HPDE6-E6E7 (cell line): ENCODE measurements at regions not wholly inside any gene's neighbourhood (a gene's known extent, or its start where the extent isn't known, plus 50 kb on each side); places are given as distances from the start of the nearest gene placed in this dataset.

Source experiments
- DNase-seq: peaks from one replicate; pipeline ENCODE4 v3.0.0; 2011; ENCODE audit warnings: missing footprints; ENCODE audit errors: extremely low spot score

- DNase-seq: no peak
Measured at GRCh38 chr3:124276539-124277143, 284.7 kb upstream of the ROPN1 start.

DNA sequence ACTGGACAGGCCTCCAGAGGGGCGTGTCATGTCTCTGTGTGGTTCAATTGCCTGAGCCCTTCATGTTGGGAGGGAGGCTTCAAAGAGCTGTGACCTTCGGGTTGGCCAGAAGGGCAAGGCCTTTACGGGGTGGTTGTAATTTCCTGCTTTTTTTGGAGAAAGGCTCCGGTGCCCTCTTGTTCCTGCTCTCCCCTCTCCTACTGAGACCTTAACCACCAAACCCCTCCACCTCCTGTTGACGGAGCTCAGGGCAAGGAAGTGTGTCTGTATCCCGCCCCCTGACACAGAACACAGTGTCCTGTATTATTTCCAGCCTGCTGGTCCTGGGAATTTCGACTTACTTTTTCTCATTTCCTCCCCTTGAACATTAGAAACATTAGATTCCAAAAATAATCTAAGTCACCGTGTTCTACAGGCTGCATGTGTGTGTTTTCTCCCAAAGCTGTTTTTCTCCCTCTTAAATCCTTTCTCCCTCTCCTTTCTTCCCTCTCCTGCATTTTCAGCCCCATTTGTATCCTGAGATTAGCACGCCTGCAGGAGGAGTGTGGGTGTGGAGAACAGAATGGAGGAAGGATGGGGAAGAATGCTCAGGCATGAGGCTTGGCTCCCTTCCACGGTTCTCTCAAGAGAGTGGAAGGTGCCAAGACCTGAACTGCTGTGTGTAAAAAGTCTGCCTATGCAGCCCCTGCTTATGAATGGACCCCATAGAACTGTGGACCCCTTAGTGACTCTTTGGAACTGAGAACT is 285.4 kb upstream of the ROPN1 start:
- no peak for DNase-seq

DNA sequence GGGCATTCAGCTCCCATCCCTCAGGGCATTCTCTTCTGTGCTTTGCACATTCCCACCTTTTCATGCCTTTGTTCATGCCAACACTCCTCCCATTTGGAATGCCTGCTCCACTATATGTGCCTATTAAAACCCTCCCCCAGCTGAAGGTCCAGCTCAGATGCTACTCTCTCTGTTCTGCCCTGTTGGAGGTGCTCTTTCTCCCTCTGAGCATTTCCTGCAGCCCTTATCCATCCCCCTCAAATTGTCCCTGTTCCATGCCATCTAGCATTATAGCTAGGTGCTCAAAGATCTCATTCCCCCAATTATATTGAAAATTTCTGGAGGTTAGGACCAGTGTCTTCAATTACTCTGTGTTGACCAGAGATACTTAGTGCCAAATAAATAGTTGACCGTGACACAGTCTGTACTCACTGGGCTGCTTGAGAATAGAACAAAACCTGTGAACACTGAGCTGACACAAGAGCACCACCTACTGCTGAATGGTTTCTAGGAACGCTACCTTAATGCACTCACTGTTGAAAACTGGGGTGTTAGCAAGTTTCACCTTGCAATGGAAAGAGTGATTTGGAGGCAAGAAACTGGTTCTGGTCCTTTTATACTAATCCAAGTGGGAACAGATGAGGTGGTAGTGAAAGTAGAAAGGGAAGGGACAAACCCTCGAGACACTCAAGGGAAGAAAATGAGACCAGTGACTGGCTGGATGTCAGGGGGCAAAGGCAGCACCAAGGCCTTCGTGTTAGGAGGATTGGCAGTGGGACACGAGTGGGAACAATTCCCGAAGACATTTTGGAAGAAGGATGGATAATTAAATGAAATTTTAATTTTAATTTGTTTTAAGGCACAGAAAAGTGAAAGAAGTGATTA is 289.8 kb upstream of the ROPN1 start:
- DNase-seq: peak; percentile 10

GRCh38 chr3:124282751-124283651 is 291.1 kb upstream of the ROPN1 start:
- DNase-seq: no peak

DNA sequence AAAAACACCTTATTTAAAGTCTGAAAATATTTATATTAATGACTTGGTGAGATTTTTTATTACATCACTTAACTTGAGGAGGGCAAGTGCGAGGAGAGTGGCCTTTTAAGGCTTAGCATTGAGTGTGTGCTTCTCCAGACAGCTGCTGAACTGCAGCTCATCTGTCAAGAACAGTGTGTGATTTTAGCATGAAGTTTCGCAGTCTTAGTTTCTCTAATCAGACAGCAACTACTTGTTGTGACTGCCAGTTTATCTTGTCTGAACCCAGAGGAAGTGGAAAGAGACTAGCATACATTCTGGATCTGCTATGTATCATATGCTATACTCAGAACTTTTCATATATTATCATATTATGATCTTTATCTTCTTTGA is 291.7 kb upstream of the ROPN1 start:
- DNase-seq: no peak

- DNase-seq: no peak
Measured at GRCh38 chr3:124288996-124289395, 297.1 kb upstream of the ROPN1 start.

- DNase-seq: no peak
Measured at GRCh38 chr3:124291008-124291407, 299.1 kb upstream of the ROPN1 start.

DNA sequence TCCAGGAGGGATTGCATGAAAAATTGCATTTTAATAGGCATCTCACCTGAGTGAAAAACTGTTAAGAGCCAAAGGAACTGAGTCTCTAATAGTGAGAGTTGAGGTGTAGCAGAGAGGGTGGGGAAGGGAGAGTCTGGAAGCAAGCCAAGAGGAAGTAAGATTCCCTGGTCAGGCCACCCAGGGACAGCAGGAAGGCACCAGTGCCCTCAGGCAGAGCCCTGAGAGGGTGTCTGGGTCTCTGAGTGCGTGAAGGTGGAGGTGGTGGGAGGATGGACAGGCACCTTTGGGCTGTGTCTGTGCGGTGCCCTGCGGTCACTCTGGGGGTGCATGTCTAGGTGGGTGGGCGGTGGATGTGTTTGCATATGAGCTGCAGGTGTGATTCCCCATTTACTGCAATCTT is 300.4 kb upstream of the ROPN1 start:
- no peak for DNase-seq

- DNase-seq: no peak
Measured at GRCh38 chr3:124293584-124293983, 301.7 kb upstream of the ROPN1 start.

- DNase-seq: no peak
Measured at GRCh38 chr3:124295362-124295761, 303.4 kb upstream of the ROPN1 start.

DNA sequence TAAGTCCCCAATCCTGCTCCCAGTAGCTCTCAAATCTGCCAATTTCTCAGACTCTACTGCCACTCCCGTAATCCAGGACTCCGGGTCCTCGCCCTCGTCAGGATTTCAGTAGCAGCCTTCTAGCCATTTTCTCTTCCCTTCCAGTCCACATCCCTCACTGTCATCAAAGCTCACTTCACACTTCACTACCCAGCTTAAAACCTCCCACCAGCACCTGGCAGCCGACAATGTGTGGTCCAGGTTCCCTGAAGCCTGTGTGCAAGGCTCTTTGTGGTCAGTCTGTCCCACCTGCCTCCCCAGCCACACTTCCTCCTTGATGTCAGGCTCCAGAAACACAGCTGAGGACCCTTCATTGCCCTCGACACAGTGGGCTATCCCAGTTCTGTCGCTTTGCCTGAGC is 304.5 kb upstream of the ROPN1 start:
- no peak for DNase-seq

DNA sequence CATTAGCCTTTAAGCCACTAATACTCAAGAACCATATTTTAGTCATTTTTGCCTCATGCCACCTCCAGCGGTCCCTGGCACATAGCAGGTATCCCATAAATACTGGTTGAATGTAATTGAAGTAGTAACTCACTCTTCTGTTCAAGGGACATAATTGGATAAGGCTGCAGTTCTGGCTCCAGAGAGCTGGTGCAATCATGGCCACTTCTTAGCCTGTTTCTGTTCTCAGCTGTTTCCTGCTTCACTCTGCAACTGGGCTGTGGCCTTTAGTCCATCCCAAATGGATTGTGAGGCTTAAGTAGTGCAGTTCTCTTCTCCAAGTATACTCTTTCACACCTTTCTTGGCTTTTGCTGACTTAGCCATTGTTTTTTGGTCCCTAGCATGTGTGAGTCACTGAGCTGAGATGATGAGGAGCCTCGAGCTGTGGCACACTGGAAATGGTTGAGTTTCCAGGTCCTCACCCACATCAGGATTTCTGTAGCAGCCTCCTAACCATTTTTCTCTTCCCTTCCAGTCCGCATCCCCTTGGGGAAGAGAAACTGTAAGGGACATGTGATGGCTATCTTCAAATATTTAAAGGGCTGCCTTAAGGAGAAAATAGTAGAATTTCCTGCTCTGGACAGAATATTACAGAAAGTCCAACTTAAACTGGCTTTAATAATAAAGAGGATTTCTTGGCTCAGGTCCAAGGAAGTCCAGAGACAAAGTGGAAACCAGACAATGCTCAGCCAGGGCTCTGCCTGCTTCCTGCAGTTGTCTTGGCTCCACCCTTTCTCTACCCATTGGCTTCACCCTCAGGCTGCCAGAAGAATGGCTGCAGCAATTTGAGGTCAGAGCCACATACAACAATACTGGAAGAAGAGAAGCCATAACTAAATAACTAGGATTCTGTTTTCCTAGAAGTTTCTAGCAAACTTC is 305.4 kb upstream of the ROPN1 start:
- DNase-seq: no peak

DNA sequence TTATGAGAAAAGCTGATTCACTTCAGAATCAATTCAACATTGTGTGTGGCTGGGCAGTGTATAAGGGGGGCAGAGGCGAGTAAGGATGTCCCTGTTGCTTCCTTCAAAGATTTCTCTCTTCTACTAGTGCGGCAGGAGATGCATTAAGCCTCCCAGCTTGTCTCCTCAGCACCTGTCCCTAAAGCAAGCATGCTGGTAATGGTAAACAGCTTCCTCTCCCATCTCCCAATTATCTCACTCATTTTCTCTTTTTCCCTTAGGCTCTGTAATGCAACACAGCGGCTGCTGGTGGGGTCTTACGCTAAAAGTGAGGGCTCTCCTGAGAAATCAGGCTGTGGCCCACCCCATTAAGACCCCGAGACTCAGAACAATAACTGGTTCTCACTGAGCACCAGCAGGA is 306.4 kb upstream of the ROPN1 start:
- DNase-seq: no peak

- no peak for DNase-seq
Measured at GRCh38 chr3:124298951-124299350, 307.0 kb upstream of the ROPN1 start.

GRCh38 chr3:124299831-124300230 is 307.9 kb upstream of the ROPN1 start:
- no peak for DNase-seq

GRCh38 chr3:124300416-124300815 is 308.5 kb upstream of the ROPN1 start:
- no peak for DNase-seq

GRCh38 chr3:124303305-124303910 is 311.5 kb upstream of the ROPN1 start:
- no peak for DNase-seq

DNA sequence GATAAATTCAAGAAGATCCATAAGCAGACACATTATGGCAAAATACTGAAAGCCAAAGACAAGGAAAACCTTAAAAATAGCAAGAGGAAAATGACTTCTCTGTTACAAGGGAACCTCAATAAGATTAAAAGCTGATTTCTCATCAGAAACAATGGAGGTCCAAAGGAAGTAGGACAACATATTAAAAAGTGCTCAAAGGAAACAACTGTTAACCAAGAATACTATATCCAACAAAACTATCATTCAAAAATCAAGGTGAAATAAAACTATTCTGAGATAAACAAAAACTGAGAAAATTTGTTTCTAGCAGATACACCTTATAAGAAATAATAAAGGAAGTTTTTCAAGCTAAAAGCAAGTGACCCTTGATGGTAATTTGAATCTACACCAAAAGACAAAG is 314.7 kb upstream of the ROPN1 start:
- no peak for DNase-seq

DNA sequence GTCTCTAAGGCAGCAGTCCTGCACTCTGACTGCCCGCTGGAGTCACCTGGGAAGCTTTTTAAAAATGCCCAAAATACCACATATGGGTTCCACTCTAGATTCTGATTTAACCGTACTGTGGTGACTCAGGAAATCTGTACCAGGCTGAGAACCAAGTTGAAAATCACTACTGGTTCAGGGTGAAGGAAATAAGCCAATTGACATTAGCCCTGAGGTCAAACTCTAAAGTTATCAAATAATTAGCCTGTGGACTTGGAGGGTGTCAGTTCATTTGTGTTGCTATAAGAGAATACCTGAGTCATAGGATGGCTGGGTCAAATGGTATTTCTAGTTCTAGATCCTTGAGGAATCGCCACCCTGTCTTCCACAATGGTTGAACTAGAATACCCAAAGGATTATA is 321.7 kb upstream of the ROPN1 start:
- DNase-seq: no peak
